GM12878 (cell line): ENCODE measurements at regions not wholly inside any gene's neighbourhood (a gene's known extent, or its start where the extent isn't known, plus 50 kb on each side); places are given as distances from the start of the nearest gene placed in this dataset.

ENCODE experiments used
- ATAC-seq: fragments of 200-7000 bp; cut with Tn5 transposase; 3 replicates; pipeline ENCODE4 v1.9.1; 2020; ENCODE audit warnings: mild to moderate bottlenecking, moderate library complexity
- BruUV-seq: library from RNA; stranded (reverse); fragments of 400-500 nt; replicated peaks from 2 replicates; lab custom pipeline; 2021; lab: Mats Ljungman, UMichigan
- CTCF ChIA-PET: fragments of 300-600 bp; sonication (Branson Sonifier 250); formaldehyde crosslinking; extraction: SDS; loops from one replicate; lab custom pipeline; 2021; ENCODE audit warnings: inconsistent platforms; lab: Yijun Ruan, JAX
- POLR2A ChIA-PET: fragments of 350-600 bp; formaldehyde crosslinking; extraction: SDS; loops from one replicate; lab custom pipeline; 2021; ENCODE audit warnings: inconsistent platforms; lab: Charles Lee
- RAD21 ChIA-PET: fragments of 300-600 bp; sonication (Branson Sonifier 250); formaldehyde crosslinking; loops from one replicate; lab custom pipeline; 2023; ENCODE audit warnings: antibody characterized with exemption; ENCODE audit not compliant: unreplicated experiment; lab: Charles Lee
- SMC1A ChIA-PET: fragments of 300-600 bp; sonication (Branson Sonifier 250); formaldehyde crosslinking; loops from one replicate; lab custom pipeline; 2023; ENCODE audit not compliant: unreplicated experiment, uncharacterized antibody; lab: Charles Lee
- DNase-seq: peaks from one replicate; pipeline ENCODE4 v3.0.0-alpha.2; 2011; ENCODE audit warnings: low read depth, low spot score
- FAIRE-seq: peaks from 3 replicates; lab custom pipeline; 2011; peaks lifted over from hg19 to GRCh38; lab: Jason Lieb, UNC
- H2AFZ ChIP-seq: 2 replicates; pipeline ENCODE4 v1.6.0; 2011; ENCODE audit warnings: low read depth, low read length, control low read depth; ENCODE audit not compliant: control insufficient read depth
- H3K27ac ChIP-seq: 2 replicates; pipeline ENCODE4 v1.5.1; 2011; ENCODE audit warnings: control low read depth; ENCODE audit not compliant: control insufficient read depth, insufficient read depth
- H3K27me3 ChIP-seq, 2 experiments: replicated peaks in 1 of 2; 2 replicates each; pipeline versions ENCODE4 v1.6.0 to v1.6.1; 2011; ENCODE audit warnings: low read length in 1 of 2; ENCODE audit not compliant: control insufficient read depth in 2 of 2, insufficient read depth in 2 of 2
- H3K36me3 ChIP-seq, 2 experiments: 2 replicates each; pipeline ENCODE4 v1.5.1; 2011; ENCODE audit warnings: low read length in 1 of 2; ENCODE audit not compliant: control insufficient read depth in 2 of 2, insufficient read depth in 2 of 2
- H3K4me1 ChIP-seq: 2 replicates; pipeline ENCODE4 v1.6.1; 2011; ENCODE audit warnings: mild to moderate bottlenecking, low read length, moderate library complexity, mixed read lengths; ENCODE audit not compliant: control insufficient read depth, insufficient read depth
- H3K4me2 ChIP-seq: 2 replicates; pipeline ENCODE4 v1.6.0; 2011; ENCODE audit warnings: control low read depth; ENCODE audit not compliant: control insufficient read depth, insufficient read depth
- H3K4me3 ChIP-seq: fragments of 200-600 bp; sonication (generic); 2 replicates; pipeline ENCODE4 v1.5.1; 2016
- H3K79me2 ChIP-seq: 2 replicates; pipeline ENCODE4 v1.6.0; 2011; ENCODE audit warnings: low read length; ENCODE audit not compliant: control insufficient read depth, insufficient read depth
- H3K9ac ChIP-seq: 2 replicates; pipeline ENCODE4 v1.8.0; 2011; ENCODE audit warnings: low read length, control low read depth, mixed read lengths; ENCODE audit not compliant: control insufficient read depth, insufficient read depth
- H3K9me3 ChIP-seq: replicated peaks from 3 replicates; pipeline ENCODE4 v1.5.1; 2011; ENCODE audit warnings: mild to moderate bottlenecking, low read length; ENCODE audit not compliant: control insufficient read depth, insufficient read depth
- H4K20me1 ChIP-seq: 2 replicates; pipeline ENCODE4 v1.6.0; 2011; ENCODE audit not compliant: control insufficient read depth, insufficient read depth
- ATF3 ChIP-seq: IDR thresholded peaks from 2 replicates; pipeline ENCODE4 v1.6.1; 2011; ENCODE audit warnings: low read depth, mild to moderate bottlenecking, low read length, moderate library complexity, borderline replicate concordance; ENCODE audit errors: extremely low read depth
- BACH1 ChIP-seq: fragments of 450-650 bp; IDR thresholded peaks from 2 replicates; pipeline ENCODE4 v1.6.1; 2017; ENCODE audit warnings: mild to moderate bottlenecking, borderline replicate concordance
- CEBPZ ChIP-seq: fragments of 150-350 bp; IDR thresholded peaks from 2 replicates; pipeline ENCODE4 v1.6.1; 2016; ENCODE audit warnings: low read depth, low read length
- EZH2 ChIP-seq: IDR thresholded peaks from 2 replicates; pipeline ENCODE4 v1.6.1; 2012; ENCODE audit warnings: low read depth, mild to moderate bottlenecking, control low read depth, inconsistent platforms, low read length, borderline replicate concordance; ENCODE audit not compliant: control insufficient read depth
- SMAD5 ChIP-seq: IDR thresholded peaks from 2 replicates; pipeline ENCODE4 v1.6.1; 2016; ENCODE audit warnings: antibody characterized with exemption, low read depth
- STAT3 ChIP-seq: IDR thresholded peaks from 2 replicates; pipeline ENCODE4 v1.6.1; 2011; ENCODE audit warnings: low read depth, low read length, improper control_type of control experiment
- WRNIP1 ChIP-seq: IDR thresholded peaks from 2 replicates; pipeline ENCODE4 v1.6.1; 2011; ENCODE audit warnings: low read depth, low read length, improper control_type of control experiment, borderline replicate concordance
- ZBTB40 ChIP-seq: fragments of 450-650 bp; IDR thresholded peaks from 2 replicates; pipeline ENCODE4 v1.6.1; 2016; ENCODE audit warnings: mild to moderate bottlenecking, moderate library complexity, borderline replicate concordance
- WGBS: methylation state at CpG from one replicate; pipeline ENCODE4 v1.1.6; 2016; ENCODE audit warnings: low lambda C conversion rate; ENCODE audit not compliant: insufficient replicate concordance, insufficient coverage; ENCODE audit errors: missing lambda C conversion rate; 5-methylcytosine and 5-hydroxymethylcytosine counted together
- in situ Hi-C: fragments of 300-500 bp; cut with MboI; formaldehyde crosslinking; loops from 9 replicates; pipeline ENCODE4 v1.14.3; 2018; ENCODE audit warnings: mixed read lengths
- intact Hi-C: fragments of 100-400 bp; cut with micrococcal nuclease; formaldehyde crosslinking; loops from one replicate; pipeline ENCODE4 v1.14.2; 2022; ENCODE audit not compliant: unreplicated experiment

GRCh38 chr3:159855599-159856346 lies 132.9 kb upstream of the IL12A start:
- DNase-seq = no peak
- H3K36me3 ChIP-seq = no peaks in the 10 kb centered on the region
- H3K27ac ChIP-seq = no peak overlapping the region
- no TSS peak for BruUV-seq
- H3K4me3 ChIP-seq = no peak overlapping the region
- TF ChIP-seq EZH2 (no peak), CEBPZ (no peak), STAT3 (no peak), ATF3 (no peak), WRNIP1 (no peak), SMAD5 (no peak), BACH1 (no peak), ZBTB40 (no peak)
- WGBS = 37% methylated on average over 5 of the region's 5 CpGs
- ChIA-PET RAD21 (no interaction called here), CTCF (interaction anchor here (1.1 kb wide), 1 partner anchor 588 kb away, joined by 3 read pairs; no protein-coding TSS in a partner anchor), SMC1A (interaction anchor here (0.6 to 1.5 kb wide), 4 partner anchors 13 to 595 kb away, joined by 3 to 4 read pairs (median 3); no protein-coding TSS in a partner anchor), POLR2A (no interaction called here)
- no peak for FAIRE-seq
- in situ Hi-C loops (no loop called here), intact Hi-C loops (no loop called here)
- no peak overlapping the region for H3K9ac ChIP-seq
- H2AFZ ChIP-seq = no peak overlapping the region
- no peaks in the 10 kb centered on the region for H3K27me3 ChIP-seq
- ATAC-seq = no peak
- H3K79me2 ChIP-seq = no peaks in the 10 kb centered on the region
- peaks cover 24% of the 10 kb centered on the region for H3K4me1 ChIP-seq
- no peaks in the 10 kb centered on the region; the same call in 2 of the 3 replicates for H3K9me3 ChIP-seq
- no peaks in the 10 kb centered on the region for H4K20me1 ChIP-seq
- H3K4me2 ChIP-seq = no peak overlapping the region
